Mesothelial cell of epicardium (in vitro differentiated cells): ENCODE measurements at regions not wholly inside any gene's neighbourhood (a gene's known extent, or its start where the extent isn't known, plus 50 kb on each side); places are given as distances from the start of the nearest gene placed in this dataset.

ENCODE experiments used
- DNase-seq, 2 experiments: peaks; one replicate each; pipeline ENCODE4 v3.0.0; 2021; ENCODE audit warnings: low spot score in 2 of 2; ENCODE audit not compliant: unreplicated experiment in 2 of 2
- H3K27ac Mint-ChIP-seq: 2 replicates; pipeline ENCODE4 v1.8.0; 2021; ENCODE audit warnings: mixed read lengths
- H3K27me3 Mint-ChIP-seq: 2 replicates; pipeline ENCODE4 v1.8.0; 2021; ENCODE audit warnings: low read depth, mixed read lengths
- H3K36me3 Mint-ChIP-seq: 2 replicates; pipeline ENCODE4 v1.8.0; 2021; ENCODE audit warnings: mixed read lengths
- H3K4me1 Mint-ChIP-seq: 2 replicates; pipeline ENCODE4 v1.8.0; 2021; ENCODE audit warnings: mixed read lengths
- H3K4me3 Mint-ChIP-seq: 2 replicates; pipeline ENCODE4 v1.8.0; 2021; ENCODE audit warnings: mild to moderate bottlenecking, moderate library complexity, mixed read lengths
- H3K9me3 Mint-ChIP-seq: 2 replicates; pipeline ENCODE4 v1.8.0; 2021; ENCODE audit warnings: mixed read lengths
- TF ChIP-seq, protein P1 (sequence below): fragments of 200-600 bp; sonication (generic); IDR thresholded peaks from one replicate; pipeline ENCODE4 v1.5.0; 2021; ENCODE audit warnings: antibody characterized with exemption; ENCODE audit not compliant: unreplicated experiment

DNA sequence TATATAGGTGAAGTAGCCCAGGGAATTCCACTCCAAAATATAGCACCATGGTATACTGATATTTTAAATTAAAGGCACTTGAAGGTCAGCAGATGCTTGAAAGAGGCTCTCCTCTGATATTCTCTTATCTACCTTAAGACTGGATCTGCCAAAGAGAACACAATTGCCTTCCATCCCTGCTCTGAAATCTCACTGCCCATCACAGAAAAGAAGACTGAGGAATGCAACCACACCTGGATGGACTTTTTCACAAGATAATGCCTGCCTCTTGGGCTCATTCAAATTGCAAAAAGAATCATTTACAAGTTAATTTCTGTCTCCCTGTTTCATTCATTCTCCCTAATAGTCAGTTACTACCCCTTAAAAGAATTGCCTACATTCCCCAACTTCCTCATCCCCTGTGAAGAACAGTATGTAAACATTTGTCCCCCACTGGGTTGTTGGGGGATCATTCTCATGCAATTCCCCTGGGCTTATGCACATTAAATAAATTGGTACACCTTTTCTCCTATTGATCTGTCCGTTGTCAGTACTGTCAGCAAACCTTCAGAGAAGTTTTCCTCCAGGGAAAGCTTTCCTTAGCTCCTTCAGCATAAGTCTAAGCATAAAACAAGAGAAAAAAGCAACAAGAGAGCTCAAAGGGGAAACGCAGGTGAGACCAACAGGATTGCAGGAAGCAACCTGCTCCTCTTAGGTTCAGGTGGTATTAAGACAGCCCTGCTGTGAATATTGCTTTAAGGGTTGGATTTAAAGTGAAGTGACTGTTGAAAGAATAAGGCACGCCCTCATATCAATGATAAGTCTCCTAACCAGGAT lies 171.4 kb upstream of the SLC30A5 start:
- TF ChIP-seq, protein P1, sequence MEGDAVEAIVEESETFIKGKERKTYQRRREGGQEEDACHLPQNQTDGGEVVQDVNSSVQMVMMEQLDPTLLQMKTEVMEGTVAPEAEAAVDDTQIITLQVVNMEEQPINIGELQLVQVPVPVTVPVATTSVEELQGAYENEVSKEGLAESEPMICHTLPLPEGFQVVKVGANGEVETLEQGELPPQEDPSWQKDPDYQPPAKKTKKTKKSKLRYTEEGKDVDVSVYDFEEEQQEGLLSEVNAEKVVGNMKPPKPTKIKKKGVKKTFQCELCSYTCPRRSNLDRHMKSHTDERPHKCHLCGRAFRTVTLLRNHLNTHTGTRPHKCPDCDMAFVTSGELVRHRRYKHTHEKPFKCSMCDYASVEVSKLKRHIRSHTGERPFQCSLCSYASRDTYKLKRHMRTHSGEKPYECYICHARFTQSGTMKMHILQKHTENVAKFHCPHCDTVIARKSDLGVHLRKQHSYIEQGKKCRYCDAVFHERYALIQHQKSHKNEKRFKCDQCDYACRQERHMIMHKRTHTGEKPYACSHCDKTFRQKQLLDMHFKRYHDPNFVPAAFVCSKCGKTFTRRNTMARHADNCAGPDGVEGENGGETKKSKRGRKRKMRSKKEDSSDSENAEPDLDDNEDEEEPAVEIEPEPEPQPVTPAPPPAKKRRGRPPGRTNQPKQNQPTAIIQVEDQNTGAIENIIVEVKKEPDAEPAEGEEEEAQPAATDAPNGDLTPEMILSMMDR: no peak
- H3K27me3 Mint-ChIP-seq: no peaks in the 10 kb centered on the region
- peaks cover 13% of the 10 kb centered on the region for H3K9me3 Mint-ChIP-seq
- H3K4me3 Mint-ChIP-seq: no peak overlapping the region
- H3K4me1 Mint-ChIP-seq: peaks cover 7% of the 10 kb centered on the region
- no peaks in the 10 kb centered on the region for H3K36me3 Mint-ChIP-seq
- DNase-seq: no peak
- H3K27ac Mint-ChIP-seq: no peak overlapping the region

DNA sequence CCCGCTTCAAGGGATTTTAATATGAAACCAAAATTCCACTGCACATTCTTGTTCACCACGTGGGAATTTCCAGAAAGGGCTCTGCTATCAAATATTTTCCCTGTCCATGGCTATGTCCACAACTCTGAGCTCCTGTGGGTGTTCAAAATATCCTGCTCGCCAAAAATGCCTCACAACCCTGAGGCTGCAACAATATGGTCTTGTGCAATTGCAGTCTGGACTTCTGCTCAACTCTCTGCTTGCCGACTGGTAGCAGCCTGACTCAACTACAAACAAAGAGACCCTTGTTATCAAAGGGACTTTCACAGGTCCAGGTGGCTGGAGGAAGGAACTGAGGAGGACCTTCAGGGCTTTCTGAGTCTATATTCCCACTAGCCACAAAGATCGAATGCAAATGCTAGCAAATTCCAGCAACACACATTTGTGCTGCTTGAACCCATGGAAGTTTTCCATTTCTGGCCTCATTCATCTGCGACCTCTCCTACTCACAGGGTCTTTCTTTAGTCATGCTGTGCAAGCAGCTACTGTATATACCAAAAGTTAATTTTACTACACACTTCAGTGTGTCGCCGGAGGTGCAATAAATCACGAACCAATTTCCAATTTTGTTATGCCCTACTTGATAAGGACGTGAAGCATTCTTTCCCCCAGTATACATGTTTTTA lies 169.2 kb upstream of the SLC30A5 start:
- Mint-ChIP-seq H3K4me1 (peaks cover 7% of the 10 kb centered on the region), H3K4me3 (no peak overlapping the region), H3K27ac (no peak overlapping the region), H3K36me3 (no peaks in the 10 kb centered on the region), H3K9me3 (no peaks in the 10 kb centered on the region), H3K27me3 (no peaks in the 10 kb centered on the region)
- no peak for DNase-seq
- TF ChIP-seq, protein P1: no peak

DNA sequence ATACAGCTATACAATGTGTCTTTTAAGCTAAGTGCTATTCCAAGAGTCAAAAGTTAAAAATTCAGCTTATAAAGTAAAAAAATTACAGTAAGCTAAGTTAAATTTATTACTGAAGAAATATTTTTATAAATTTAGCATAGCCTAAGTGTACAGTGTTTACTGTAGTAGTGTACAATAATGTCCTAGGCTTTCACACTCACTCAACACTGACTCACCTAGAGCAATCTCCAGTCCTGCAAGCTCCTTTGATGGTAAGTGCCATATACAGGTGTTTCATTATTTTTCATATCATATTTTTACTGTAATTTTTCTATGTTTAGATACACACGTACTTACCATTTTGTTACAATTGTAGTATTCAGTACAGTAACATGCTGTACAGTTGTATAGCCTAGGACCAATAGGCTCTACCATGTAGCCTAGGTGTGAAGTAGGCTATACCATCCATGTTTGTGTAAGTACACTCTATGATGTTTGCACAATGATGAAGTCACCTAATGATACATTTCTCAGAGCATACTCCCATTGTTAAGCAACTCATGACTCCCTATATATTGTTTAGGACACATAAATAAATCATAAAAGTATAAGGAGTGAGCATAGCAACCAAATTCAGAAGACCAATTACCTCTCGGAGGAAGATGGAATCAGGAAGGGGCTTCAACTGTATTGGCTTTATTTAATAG lies 165.1 kb upstream of the SLC30A5 start:
- no peak for DNase-seq
- Mint-ChIP-seq H3K27me3 (no peaks in the 10 kb centered on the region), H3K4me3 (no peak overlapping the region), H3K27ac (no peak overlapping the region), H3K36me3 (peaks cover 8% of the 10 kb centered on the region), H3K9me3 (peaks cover 18% of the 10 kb centered on the region), H3K4me1 (peaks cover 7% of the 10 kb centered on the region)
- TF ChIP-seq, protein P1: no peak

DNA sequence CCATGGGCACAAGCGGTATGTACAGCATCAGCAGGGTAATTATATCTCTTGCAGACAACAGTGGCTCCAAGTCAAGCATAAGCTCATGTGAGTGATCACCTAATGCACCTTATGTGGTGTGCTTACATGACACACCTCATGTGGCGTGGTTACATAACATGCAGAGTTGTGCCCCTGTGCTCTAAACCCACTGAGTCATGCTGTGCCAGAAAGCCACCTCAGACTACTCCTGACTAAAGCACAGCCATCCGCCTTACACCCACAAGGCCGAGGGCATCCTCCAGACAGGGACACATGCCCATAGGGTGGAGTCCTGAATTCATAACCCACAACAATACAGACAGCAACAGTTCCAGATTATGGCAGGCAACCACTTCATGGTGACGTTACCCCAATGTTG lies 163.7 kb upstream of the SLC30A5 start:
- Mint-ChIP-seq H3K27me3 (no peaks in the 10 kb centered on the region), H3K9me3 (peaks cover 26% of the 10 kb centered on the region), H3K27ac (no peak overlapping the region), H3K4me3 (no peak overlapping the region), H3K4me1 (no peaks in the 10 kb centered on the region), H3K36me3 (peaks cover 8% of the 10 kb centered on the region)
- DNase-seq: no peak
- TF ChIP-seq, protein P1: no peak

DNA sequence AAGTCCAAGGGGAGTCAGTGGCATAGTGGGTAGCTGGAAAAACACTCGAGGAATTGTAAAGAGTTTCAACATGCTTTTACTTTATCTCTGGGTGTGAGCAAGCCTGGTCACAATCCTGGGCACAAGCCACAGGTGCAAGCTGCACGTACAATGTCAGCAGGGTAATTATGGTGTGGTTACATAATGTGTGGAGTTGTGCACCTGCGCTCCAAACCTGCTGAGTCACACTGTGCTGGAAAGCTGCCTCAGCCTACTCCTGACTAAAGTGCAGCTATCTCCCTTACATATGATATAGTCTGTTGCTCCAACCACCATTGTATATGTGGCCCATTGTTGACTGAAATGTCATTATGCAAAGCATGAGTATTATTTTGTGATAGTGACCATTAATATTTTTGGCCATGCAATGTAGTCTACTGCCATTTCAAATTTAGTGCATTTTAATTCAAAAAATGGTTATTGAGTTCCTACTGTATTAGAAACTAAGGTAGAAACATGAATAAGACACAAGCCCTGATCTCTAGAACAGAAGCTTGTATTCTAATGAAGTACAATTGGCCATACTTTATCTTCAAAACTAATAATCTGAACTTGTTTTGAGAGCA lies 160.9 kb upstream of the SLC30A5 start:
- Mint-ChIP-seq H3K36me3 (peaks cover 8% of the 10 kb centered on the region), H3K9me3 (peaks cover 26% of the 10 kb centered on the region), H3K4me3 (no peak overlapping the region), H3K4me1 (no peaks in the 10 kb centered on the region), H3K27me3 (no peaks in the 10 kb centered on the region), H3K27ac (no peak overlapping the region)
- TF ChIP-seq, protein P1: no peak
- no peak for DNase-seq
